ENCODE measurements at regions not wholly inside any gene's neighbourhood (a gene's known extent, or its start where the extent isn't known, plus 50 kb on each side); places are given as distances from the start of the nearest gene placed in this dataset.

- TF ChIP-seq CTCF (IDR thresholded peaks at IDR 0.05 in 8 of 11, conservative IDR thresholded peaks at IDR 0.05 in 3 of 11) (no peak), POLR2AphosphoS5 (IDR thresholded peaks at IDR 0.05) (no peak)
Measured at GRCh38 chr2:114160263-114160981, 270.5 kb downstream of the ACTR3 start.
